ENCODE measurements at regions not wholly inside any gene's neighbourhood (a gene's known extent, or its start where the extent isn't known, plus 50 kb on each side); places are given as distances from the start of the nearest gene placed in this dataset.

DNA sequence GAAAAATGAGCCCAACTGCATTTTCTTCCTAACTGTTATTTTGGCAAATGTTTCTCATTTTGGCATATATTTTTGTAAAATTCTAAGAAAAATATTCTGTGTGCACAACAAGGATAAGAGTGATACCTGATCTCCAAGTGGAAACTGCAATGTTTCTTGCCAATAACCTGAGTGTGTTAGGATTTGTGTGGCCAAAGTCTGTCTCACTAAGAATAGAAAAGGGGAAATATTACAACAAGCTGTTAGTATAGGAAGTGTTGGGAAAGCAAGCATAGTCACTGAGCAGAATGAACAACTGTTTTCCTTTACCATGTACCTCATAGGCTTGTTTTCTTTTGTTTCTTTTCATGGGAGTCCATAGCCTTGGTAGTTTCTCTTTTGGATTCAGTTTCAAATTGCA lies 624.2 kb downstream of the MTRR start (continued):
- TF ChIP-seq, protein P1, sequence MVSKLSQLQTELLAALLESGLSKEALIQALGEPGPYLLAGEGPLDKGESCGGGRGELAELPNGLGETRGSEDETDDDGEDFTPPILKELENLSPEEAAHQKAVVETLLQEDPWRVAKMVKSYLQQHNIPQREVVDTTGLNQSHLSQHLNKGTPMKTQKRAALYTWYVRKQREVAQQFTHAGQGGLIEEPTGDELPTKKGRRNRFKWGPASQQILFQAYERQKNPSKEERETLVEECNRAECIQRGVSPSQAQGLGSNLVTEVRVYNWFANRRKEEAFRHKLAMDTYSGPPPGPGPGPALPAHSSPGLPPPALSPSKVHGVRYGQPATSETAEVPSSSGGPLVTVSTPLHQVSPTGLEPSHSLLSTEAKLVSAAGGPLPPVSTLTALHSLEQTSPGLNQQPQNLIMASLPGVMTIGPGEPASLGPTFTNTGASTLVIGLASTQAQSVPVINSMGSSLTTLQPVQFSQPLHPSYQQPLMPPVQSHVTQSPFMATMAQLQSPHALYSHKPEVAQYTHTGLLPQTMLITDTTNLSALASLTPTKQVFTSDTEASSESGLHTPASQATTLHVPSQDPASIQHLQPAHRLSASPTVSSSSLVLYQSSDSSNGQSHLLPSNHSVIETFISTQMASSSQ (IDR thresholded peaks at IDR 0.05; ENCODE audit: low read depth), result no peak
- TF ChIP-seq, protein P1 (CRISPR knock-in tag; IDR thresholded peaks at IDR 0.05; ENCODE audit: borderline replicate concordance), result no peak
- TF ChIP-seq ZNF558 (CRISPR knock-in tag; IDR thresholded peaks at IDR 0.05; ENCODE audit: borderline replicate concordance), result no peak
- no peak for TF ChIP-seq FOXA3 (CRISPR knock-in tag; IDR thresholded peaks at IDR 0.05)
- TF ChIP-seq HOXD1 (CRISPR knock-in tag; IDR thresholded peaks at IDR 0.05), result no peak
- no peak for TF ChIP-seq POLR2AphosphoS5 (IDR thresholded peaks at IDR 0.05; ENCODE audit: low read depth, low read length)
- no peak for TF ChIP-seq KDM6A (CRISPR knock-in tag; IDR thresholded peaks at IDR 0.05; ENCODE audit: low read depth)
- no peak for TF ChIP-seq ZNF678 (CRISPR knock-in tag; IDR thresholded peaks at IDR 0.05)
- no peak for TF ChIP-seq HMGA1 (CRISPR knock-in tag; conservative IDR thresholded peaks at IDR 0.05)
- TF ChIP-seq ZNF484 (CRISPR knock-in tag; IDR thresholded peaks at IDR 0.05; ENCODE audit: borderline replicate concordance, low read depth), result no peak
- TF ChIP-seq, protein P2, sequence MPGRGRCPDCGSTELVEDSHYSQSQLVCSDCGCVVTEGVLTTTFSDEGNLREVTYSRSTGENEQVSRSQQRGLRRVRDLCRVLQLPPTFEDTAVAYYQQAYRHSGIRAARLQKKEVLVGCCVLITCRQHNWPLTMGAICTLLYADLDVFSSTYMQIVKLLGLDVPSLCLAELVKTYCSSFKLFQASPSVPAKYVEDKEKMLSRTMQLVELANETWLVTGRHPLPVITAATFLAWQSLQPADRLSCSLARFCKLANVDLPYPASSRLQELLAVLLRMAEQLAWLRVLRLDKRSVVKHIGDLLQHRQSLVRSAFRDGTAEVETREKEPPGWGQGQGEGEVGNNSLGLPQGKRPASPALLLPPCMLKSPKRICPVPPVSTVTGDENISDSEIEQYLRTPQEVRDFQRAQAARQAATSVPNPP (CRISPR knock-in tag; IDR thresholded peaks at IDR 0.05), result no peak
- TF ChIP-seq CHCHD3 (CRISPR knock-in tag; IDR thresholded peaks at IDR 0.05), result no peak
- TF ChIP-seq ZNF496 (CRISPR knock-in tag; IDR thresholded peaks at IDR 0.05; ENCODE audit: insufficient replicate concordance), result no peak
- TF ChIP-seq ZNF850 (CRISPR knock-in tag; conservative IDR thresholded peaks at IDR 0.05), result no peak
